ENCODE measurements at regions not wholly inside any gene's neighbourhood (a gene's known extent, or its start where the extent isn't known, plus 50 kb on each side); places are given as distances from the start of the nearest gene placed in this dataset.

GRCh38 chr15:26214290-26214689 is 351.2 kb upstream of the ATP10A start:
- no peak for TF ChIP-seq CTCF (IDR thresholded peaks at IDR 0.05; ENCODE audit: insufficient read depth, low read length)
- no peak for TF ChIP-seq SPI1 (IDR thresholded peaks at IDR 0.05; ENCODE audit: borderline replicate concordance, low read depth)
- TF ChIP-seq REST (IDR thresholded peaks at IDR 0.05; ENCODE audit: insufficient replicate concordance, low read depth), result no peak
- no peak for TF ChIP-seq POLR2AphosphoS5 (IDR thresholded peaks at IDR 0.05; ENCODE audit: low read depth)
- no peak for TF ChIP-seq GABPA (IDR thresholded peaks at IDR 0.05; ENCODE audit: low read depth)

Measured in HL-60 (cell line).